MM.1S (cell line): ENCODE measurements at regions not wholly inside any gene's neighbourhood (a gene's known extent, or its start where the extent isn't known, plus 50 kb on each side); places are given as distances from the start of the nearest gene placed in this dataset.

Source experiments
- EZH2 ChIP-seq: fragments of 300-600 bp; sonication (generic); optimal IDR thresholded peaks from 2 replicates; pipeline ENCODE3; 2017; ENCODE audit warnings: low read depth, mild to moderate bottlenecking, antibody characterized with exemption, low read length, mixed read lengths
- EZH2phosphoT487 ChIP-seq: fragments of 300-600 bp; sonication (generic); IDR thresholded peaks from 2 replicates; pipeline ENCODE4 v1.6.1; 2018; ENCODE audit warnings: antibody characterized with exemption, low read length

DNA sequence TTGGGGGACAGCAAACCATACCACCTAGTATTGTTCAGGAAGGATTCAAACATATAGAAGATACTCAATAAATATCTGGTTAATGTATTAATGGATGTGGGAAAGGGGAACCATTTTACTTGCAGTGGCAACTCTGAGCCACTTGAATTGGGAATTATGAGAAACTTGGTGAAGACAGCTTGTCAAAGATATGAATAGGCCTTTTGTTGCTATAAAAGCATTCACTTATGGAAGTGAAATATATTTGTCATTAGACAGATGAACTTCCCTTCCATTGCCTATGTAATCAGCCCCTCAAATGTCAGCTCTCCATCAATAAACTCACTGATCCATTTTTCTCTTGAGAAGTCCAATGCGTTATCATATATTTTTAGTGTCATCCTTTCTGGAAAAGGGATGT lies 56.1 kb downstream of the GPR85 start:
- TF ChIP-seq EZH2 = no peak
- TF ChIP-seq EZH2phosphoT487 = no peak
